ENCODE measurements at regions not wholly inside any gene's neighbourhood (a gene's known extent, or its start where the extent isn't known, plus 50 kb on each side); places are given as distances from the start of the nearest gene placed in this dataset.

DNA sequence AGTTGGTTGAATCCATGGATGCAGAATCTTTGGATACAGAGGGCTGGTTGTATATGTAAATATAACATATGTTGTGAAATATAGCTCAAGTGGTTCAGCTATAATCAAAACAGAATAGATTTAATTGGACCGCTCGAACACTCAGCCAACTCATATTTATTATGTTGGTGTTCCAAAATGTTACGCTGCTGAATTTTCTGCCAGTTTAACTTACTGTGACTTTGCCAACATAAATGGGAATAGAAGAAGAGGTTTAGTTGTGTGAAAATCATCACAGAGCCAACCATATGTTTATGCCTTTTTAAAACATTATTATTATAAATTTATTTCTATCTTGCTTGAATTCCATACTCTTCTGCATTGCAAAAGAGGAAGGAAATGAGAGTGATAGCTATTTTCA lies 178.2 kb upstream of the FBXL7 start:
- FAIRE-seq (no peak), DNase-seq (ENCODE audit: low read depth, low spot score) (no peak)
- BruUV-seq (replicated peaks), result no TSS peak
- no peaks in the 10 kb centered on the region for H3K79me2 ChIP-seq (ENCODE audit: control insufficient read depth, insufficient read depth, low read length)
- no peaks in the 10 kb centered on the region for H3K9me3 ChIP-seq (replicated peaks; ENCODE audit: control insufficient read depth, insufficient read depth, low read length)
- ChIA-PET CTCF (interaction anchor here (1.7 to 1.8 kb wide), 2 partner anchors 9 to 12 kb away, joined by 4 to 5 read pairs; no protein-coding TSS in a partner anchor), POLR2A (no interaction called here)
- H3K4me2 ChIP-seq (ENCODE audit: insufficient read depth, low read length), result no peak overlapping the region
- no peaks in the 10 kb centered on the region for H3K36me3 ChIP-seq (ENCODE audit: control insufficient read depth in 2 of 2, extremely low read depth in 1 of 2, insufficient read depth in 2 of 2, low read length in 2 of 2)
- intact Hi-C loops (cut with micrococcal nuclease), result no loop called here
- no peak for TF ChIP-seq POLR2AphosphoS5 (IDR thresholded peaks at IDR 0.05; ENCODE audit: insufficient read depth, low read depth, low read length)
- TF ChIP-seq GATA2 (IDR thresholded peaks at IDR 0.05; ENCODE audit: insufficient read depth, insufficient read length, low read depth, low read length), result no peak
- TF ChIP-seq MYC (IDR thresholded peaks at IDR 0.05; ENCODE audit: low read depth, low read length), result no peak
- TF ChIP-seq POLR2A (IDR thresholded peaks at IDR 0.05; ENCODE audit: low read depth, low read length), result no peak
- H3K9ac ChIP-seq (replicated peaks; ENCODE audit: extremely low read depth, insufficient read depth, low read length), result no peak overlapping the region
- no peak overlapping the region for H2AFZ ChIP-seq (ENCODE audit: low read depth, low read length)
- H3K27me3 ChIP-seq (ENCODE audit: control insufficient read depth in 2 of 2, insufficient read depth in 2 of 2, low read length in 2 of 2), result no peaks in the 10 kb centered on the region
- no peak overlapping the region for H3K27ac ChIP-seq (ENCODE audit: insufficient read depth, low read depth, low read length)
- no peak overlapping the region for H3K4me3 ChIP-seq (replicated peaks in 1 of 3; ENCODE audit: insufficient read depth in 1 of 3, low read depth in 1 of 3, low read length in 3 of 3)
- dilution Hi-C loops (cut with MboI; ENCODE audit: extremely low pct_ligation_motif_present, low sequenced_read_pairs), result no loop called here
- H3K4me1 ChIP-seq (ENCODE audit: control insufficient read depth, extremely low read depth, insufficient read depth, low read length), result no peaks in the 10 kb centered on the region
- H4K20me1 ChIP-seq (replicated peaks; ENCODE audit: control insufficient read depth, extremely low read depth, insufficient read depth, low read length), result no peaks in the 10 kb centered on the region
- H3K9me1 ChIP-seq (replicated peaks; ENCODE audit: control insufficient read depth, extremely low read depth, insufficient read depth, low read length), result no peaks in the 10 kb centered on the region

DNA sequence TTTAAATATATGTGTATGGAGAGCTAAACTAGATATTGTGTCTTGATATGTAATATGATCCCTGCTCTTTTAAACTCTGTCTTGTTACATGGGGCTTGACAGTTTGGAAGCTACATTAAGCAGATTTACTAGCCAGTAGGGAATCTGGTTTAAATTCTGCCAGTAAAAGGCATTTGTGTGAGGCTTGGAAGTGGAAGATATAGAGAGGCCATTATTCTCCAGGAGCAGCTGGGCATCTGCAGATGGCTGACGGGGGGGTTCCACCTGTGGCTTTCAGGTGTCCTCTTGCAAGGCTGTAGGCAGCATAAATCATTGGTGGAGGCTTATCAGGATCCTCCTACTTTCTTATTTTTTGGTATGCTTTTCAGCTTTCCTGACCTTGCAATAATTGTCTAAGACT lies 179.1 kb upstream of the FBXL7 start:
- Histone ChIP-seq H3K79me2 (ENCODE audit: control insufficient read depth, insufficient read depth, low read length) (no peaks in the 10 kb centered on the region), H3K9ac (replicated peaks; ENCODE audit: extremely low read depth, insufficient read depth, low read length) (no peak overlapping the region), H3K4me2 (ENCODE audit: insufficient read depth, low read length) (no peak overlapping the region), H3K9me1 (replicated peaks; ENCODE audit: control insufficient read depth, extremely low read depth, insufficient read depth, low read length) (no peaks in the 10 kb centered on the region), H3K9me3 (replicated peaks; ENCODE audit: control insufficient read depth, insufficient read depth, low read length) (no peaks in the 10 kb centered on the region), H3K36me3 (ENCODE audit: control insufficient read depth in 2 of 2, extremely low read depth in 1 of 2, insufficient read depth in 2 of 2, low read length in 2 of 2) (no peaks in the 10 kb centered on the region), H2AFZ (ENCODE audit: low read depth, low read length) (no peak overlapping the region), H3K27ac (ENCODE audit: insufficient read depth, low read depth, low read length) (no peak overlapping the region), H3K27me3 (ENCODE audit: control insufficient read depth in 2 of 2, insufficient read depth in 2 of 2, low read length in 2 of 2) (no peaks in the 10 kb centered on the region), H3K4me1 (ENCODE audit: control insufficient read depth, extremely low read depth, insufficient read depth, low read length) (no peaks in the 10 kb centered on the region), H3K4me3 (replicated peaks in 1 of 3; ENCODE audit: insufficient read depth in 1 of 3, low read depth in 1 of 3, low read length in 3 of 3) (no peak overlapping the region), H4K20me1 (replicated peaks; ENCODE audit: control insufficient read depth, extremely low read depth, insufficient read depth, low read length) (no peaks in the 10 kb centered on the region)
- BruUV-seq (replicated peaks), result no TSS peak
- dilution Hi-C loops (cut with MboI; ENCODE audit: extremely low pct_ligation_motif_present, low sequenced_read_pairs) (no loop called here), intact Hi-C loops (cut with micrococcal nuclease) (no loop called here)
- ChIA-PET CTCF (interaction anchor here (0.8 to 1.8 kb wide), 3 partner anchors 10 to 215 kb away, joined by 3 to 5 read pairs (median 4); no protein-coding TSS in a partner anchor), POLR2A (no interaction called here)
- FAIRE-seq, result no peak
- TF ChIP-seq POLR2A (IDR thresholded peaks at IDR 0.05; ENCODE audit: low read depth, low read length) (no peak), FOS (IDR thresholded peaks at IDR 0.05; ENCODE audit: borderline replicate concordance, insufficient read depth, low read length) (no peak), EZH2 (IDR thresholded peaks at IDR 0.05; ENCODE audit: borderline replicate concordance, low read depth, low read length, severe bottlenecking) (no peak), GATA2 (IDR thresholded peaks at IDR 0.05; ENCODE audit: insufficient read depth, insufficient read length, low read depth, low read length) (no peak), MYC (IDR thresholded peaks at IDR 0.05; ENCODE audit: low read depth, low read length) (no peak), JUN (IDR thresholded peaks at IDR 0.05; ENCODE audit: borderline replicate concordance, insufficient read depth, insufficient read length, low read depth) (no peak), POLR2AphosphoS5 (IDR thresholded peaks at IDR 0.05; ENCODE audit: insufficient read depth, low read depth, low read length) (no peak)
- TF ChIP-seq, protein P1, sequence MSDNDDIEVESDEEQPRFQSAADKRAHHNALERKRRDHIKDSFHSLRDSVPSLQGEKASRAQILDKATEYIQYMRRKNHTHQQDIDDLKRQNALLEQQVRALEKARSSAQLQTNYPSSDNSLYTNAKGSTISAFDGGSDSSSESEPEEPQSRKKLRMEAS (IDR thresholded peaks at IDR 0.05; ENCODE audit: insufficient read depth, insufficient read length), result no peak
- TF ChIP-seq, protein P2, sequence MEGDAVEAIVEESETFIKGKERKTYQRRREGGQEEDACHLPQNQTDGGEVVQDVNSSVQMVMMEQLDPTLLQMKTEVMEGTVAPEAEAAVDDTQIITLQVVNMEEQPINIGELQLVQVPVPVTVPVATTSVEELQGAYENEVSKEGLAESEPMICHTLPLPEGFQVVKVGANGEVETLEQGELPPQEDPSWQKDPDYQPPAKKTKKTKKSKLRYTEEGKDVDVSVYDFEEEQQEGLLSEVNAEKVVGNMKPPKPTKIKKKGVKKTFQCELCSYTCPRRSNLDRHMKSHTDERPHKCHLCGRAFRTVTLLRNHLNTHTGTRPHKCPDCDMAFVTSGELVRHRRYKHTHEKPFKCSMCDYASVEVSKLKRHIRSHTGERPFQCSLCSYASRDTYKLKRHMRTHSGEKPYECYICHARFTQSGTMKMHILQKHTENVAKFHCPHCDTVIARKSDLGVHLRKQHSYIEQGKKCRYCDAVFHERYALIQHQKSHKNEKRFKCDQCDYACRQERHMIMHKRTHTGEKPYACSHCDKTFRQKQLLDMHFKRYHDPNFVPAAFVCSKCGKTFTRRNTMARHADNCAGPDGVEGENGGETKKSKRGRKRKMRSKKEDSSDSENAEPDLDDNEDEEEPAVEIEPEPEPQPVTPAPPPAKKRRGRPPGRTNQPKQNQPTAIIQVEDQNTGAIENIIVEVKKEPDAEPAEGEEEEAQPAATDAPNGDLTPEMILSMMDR (IDR thresholded peaks at IDR 0.05; ENCODE audit: extremely low read depth in 1 of 2, insufficient read depth in 1 of 2, low read depth in 1 of 2, low read length in 2 of 2), result no peak
- no peak for DNase-seq (ENCODE audit: low read depth, low spot score)

Measured in endothelial cell of umbilical vein (primary cell).